HEK293 (cell line): ENCODE measurements at regions not wholly inside any gene's neighbourhood (a gene's known extent, or its start where the extent isn't known, plus 50 kb on each side); places are given as distances from the start of the nearest gene placed in this dataset.

Experiments used
- CTCF ChIP-seq: fragments of 450-650 bp; formaldehyde crosslinking; IDR thresholded peaks from 2 replicates; pipeline ENCODE4 v1.5.1; 2016; ENCODE audit warnings: missing biosample characterization, missing genetic modification characterization
- YY1 ChIP-seq: fragments of 450-650 bp; formaldehyde crosslinking; IDR thresholded peaks from 2 replicates; pipeline ENCODE4 v1.5.1; 2018; ENCODE audit warnings: missing biosample characterization, missing genetic modification characterization
- ZNF239 ChIP-seq: fragments of 450-650 bp; formaldehyde crosslinking; IDR thresholded peaks from 2 replicates; pipeline ENCODE4 v1.5.1; 2016; ENCODE audit warnings: missing biosample characterization, missing genetic modification characterization
- ZNF416 ChIP-seq: fragments of 450-650 bp; formaldehyde crosslinking; IDR thresholded peaks from 2 replicates; pipeline ENCODE4 v1.5.1; 2016; ENCODE audit warnings: missing biosample characterization, missing genetic modification characterization

GRCh38 chr1:82221721-82222120 lies 421.0 kb downstream of the ADGRL2 start:
- TF ChIP-seq ZNF239 (tag by site-specific recombination) (no peak), ZNF416 (tag by site-specific recombination) (no peak), CTCF (tag by site-specific recombination) (no peak), YY1 (tag by site-specific recombination) (no peak)
